ENCODE measurements at regions not wholly inside any gene's neighbourhood (a gene's known extent, or its start where the extent isn't known, plus 50 kb on each side); places are given as distances from the start of the nearest gene placed in this dataset.

- DNase-seq (ENCODE audit: low spot score) = no peak
These were observed 171.4 kb downstream of the ZNF248 start for GRCh38 chr10:37685741-37686683.

- DNase-seq (ENCODE audit: low spot score) = no peak
These were observed 172.6 kb downstream of the ZNF248 start for GRCh38 chr10:37684765-37685164.

GRCh38 chr10:37682617-37683016 lies 174.8 kb downstream of the ZNF248 start:
- no peak for DNase-seq (ENCODE audit: low spot score)

GRCh38 chr10:37681617-37681999 lies 175.8 kb downstream of the ZNF248 start:
- DNase-seq (ENCODE audit: low spot score) = no peak

- DNase-seq (ENCODE audit: low spot score) = no peak
These were observed 176.4 kb downstream of the ZNF248 start for GRCh38 chr10:37680716-37681616.

- DNase-seq (ENCODE audit: low spot score) = no peak
These were observed 177.1 kb downstream of the ZNF248 start for GRCh38 chr10:37680243-37680683.

- no peak for DNase-seq (ENCODE audit: low spot score)
These were observed 177.9 kb downstream of the ZNF248 start for GRCh38 chr10:37679465-37679864.

- DNase-seq (ENCODE audit: low spot score) = no peak
These were observed 182.0 kb downstream of the ZNF248 start for GRCh38 chr10:37675449-37675848.

GRCh38 chr10:37671802-37672201 lies 185.6 kb downstream of the ZNF248 start:
- DNase-seq (ENCODE audit: low spot score) = no peak

- DNase-seq (ENCODE audit: low spot score) = no peak
These were observed 189.7 kb downstream of the ZNF248 start for GRCh38 chr10:37667736-37668135.

- DNase-seq (ENCODE audit: low spot score) = no peak
These were observed 202.9 kb downstream of the ZNF248 start for GRCh38 chr10:37654466-37654865.

- DNase-seq (ENCODE audit: low spot score) = no peak
These were observed 214.2 kb downstream of the ZNF248 start for GRCh38 chr10:37643187-37643586.

- no peak for DNase-seq (ENCODE audit: low spot score)
These were observed 217.1 kb downstream of the ZNF248 start for GRCh38 chr10:37640301-37640700.

- DNase-seq (ENCODE audit: low spot score) = no peak
These were observed 218.2 kb downstream of the ZNF248 start for GRCh38 chr10:37639200-37639599.

GRCh38 chr10:37638569-37638968 lies 218.8 kb downstream of the ZNF248 start:
- no peak for DNase-seq (ENCODE audit: low spot score)

- DNase-seq (ENCODE audit: low spot score) = no peak
These were observed 223.0 kb downstream of the ZNF248 start for GRCh38 chr10:37634351-37634880.

GRCh38 chr10:37632641-37633040 lies 224.8 kb downstream of the ZNF248 start:
- DNase-seq (ENCODE audit: low spot score) = no peak

- DNase-seq (ENCODE audit: low spot score) = no peak
These were observed 233.9 kb downstream of the ZNF248 start for GRCh38 chr10:37623506-37623905.

- DNase-seq (ENCODE audit: low spot score) = no peak
These were observed 238.1 kb downstream of the ZNF248 start for GRCh38 chr10:37619336-37619735.

- DNase-seq (ENCODE audit: low spot score) = no peak
These were observed 269.1 kb downstream of the ZNF248 start for GRCh38 chr10:37588299-37588698.

- no peak for DNase-seq (ENCODE audit: low spot score)
These were observed 272.8 kb downstream of the ZNF248 start for GRCh38 chr10:37584643-37585042.

- no peak for DNase-seq (ENCODE audit: low spot score)
These were observed 275.2 kb downstream of the ZNF248 start for GRCh38 chr10:37582237-37582636.
